HepG2 (cell line): ENCODE measurements at regions not wholly inside any gene's neighbourhood (a gene's known extent, or its start where the extent isn't known, plus 50 kb on each side); places are given as distances from the start of the nearest gene placed in this dataset.

Source experiments
- ATAC-seq: fragments of 200-7000 bp; cut with Tn5 transposase; 3 replicates; pipeline ENCODE4 v1.9.1; 2020; ENCODE audit warnings: mild to moderate bottlenecking, moderate library complexity
- BruUV-seq: library from RNA; stranded (reverse); fragments of 400-500 nt; replicated peaks from 2 replicates; lab custom pipeline; 2021; lab: Mats Ljungman, UMichigan
- CTCF ChIA-PET: fragments of 300-600 bp; formaldehyde crosslinking; extraction: SDS; loops from one replicate; lab custom pipeline; 2021; ENCODE audit warnings: low total read pairs, inconsistent platforms, low intra/inter-chr PET ratio; lab: Yijun Ruan, JAX
- POLR2A ChIA-PET: fragments of 350-600 bp; sonication (Branson Sonifier 250); formaldehyde crosslinking; loops from one replicate; lab custom pipeline; 2020; ENCODE audit warnings: antibody characterized with exemption, inconsistent platforms; lab: Yijun Ruan, JAX
- DNase-seq: peaks from one replicate; pipeline ENCODE4 v3.0.0-alpha.2; 2015; ENCODE audit warnings: low spot score
- FAIRE-seq: peaks from 3 replicates; lab custom pipeline; 2011; peaks lifted over from hg19 to GRCh38; lab: Jason Lieb, UNC
- H2AFZ ChIP-seq: one replicate; pipeline ENCODE4 v1.6.1; 2011; ENCODE audit warnings: low read length, inconsistent platforms
- H3K27ac ChIP-seq: fragments of 300-600 bp; 3 replicates; pipeline ENCODE4 v1.8.0; 2011; ENCODE audit warnings: mixed run types, mild to moderate bottlenecking, mixed read lengths, low read length, inconsistent platforms; ENCODE audit not compliant: insufficient read depth; ENCODE audit errors: extremely low read length
- H3K27me3 ChIP-seq, 2 experiments: fragments of 200-600 bp in 1 of 2; 2 replicates in 1 of 2; 3 replicates in 1 of 2; pipeline versions ENCODE4 v1.6.0 to v1.8.0; 2011; ENCODE audit warnings: low read length in 2 of 2, mild to moderate bottlenecking in 2 of 2, moderate library complexity in 2 of 2, inconsistent platforms in 1 of 2; ENCODE audit not compliant: insufficient read depth in 2 of 2, control insufficient read depth in 1 of 2
- H3K36me3 ChIP-seq, 2 experiments: fragments of 200-600 bp in 1 of 2; replicated peaks in 1 of 2; 2 replicates in 1 of 2; 3 replicates in 1 of 2; pipeline versions ENCODE4 v1.5.1 to v1.8.0; 2011; ENCODE audit warnings: low read length in 2 of 2, inconsistent platforms in 1 of 2; ENCODE audit not compliant: insufficient read depth in 2 of 2, control insufficient read depth in 1 of 2
- H3K4me1 ChIP-seq: 2 replicates; pipeline ENCODE4 v1.5.1; 2012; ENCODE audit warnings: low read length, inconsistent platforms; ENCODE audit not compliant: insufficient read depth
- H3K4me2 ChIP-seq: 2 replicates; pipeline ENCODE4 v1.6.0; 2011; ENCODE audit warnings: low read depth, low read length, inconsistent platforms
- H3K4me3 ChIP-seq, 3 experiments: fragments of 200-600 bp in 1 of 3; sonication (generic), shearing (Covaris generic) in 1 of 3; replicated peaks in 1 of 3; 2 replicates each; pipeline ENCODE4 v1.5.1; 2011 to 2016; ENCODE audit warnings: low read length in 3 of 3, inconsistent platforms in 2 of 3, low read depth in 2 of 3, mild to moderate bottlenecking in 2 of 3, control low read depth in 1 of 3, mixed read lengths in 1 of 3; ENCODE audit not compliant: insufficient read depth in 1 of 3
- H3K79me2 ChIP-seq: one replicate; pipeline ENCODE4 v1.6.1; 2011; ENCODE audit warnings: low read length, inconsistent platforms; ENCODE audit not compliant: insufficient read depth
- H3K9ac ChIP-seq: 2 replicates; pipeline ENCODE4 v1.6.0; 2011; ENCODE audit warnings: mild to moderate bottlenecking, low read depth, low read length, inconsistent platforms; ENCODE audit not compliant: insufficient read depth
- H3K9me3 ChIP-seq: 2 replicates; pipeline ENCODE4 v1.5.1; 2012; ENCODE audit warnings: mild to moderate bottlenecking, low read length
- H4K20me1 ChIP-seq: 2 replicates; pipeline ENCODE4 v1.6.0; 2011; ENCODE audit warnings: inconsistent platforms, mild to moderate bottlenecking, low read length, moderate library complexity; ENCODE audit not compliant: insufficient read depth
- BHLHE40 ChIP-seq: IDR thresholded peaks from 2 replicates; pipeline ENCODE4 v1.6.1; 2011; ENCODE audit warnings: low read length, improper control_type of control experiment
- CHD2 ChIP-seq: IDR thresholded peaks from 2 replicates; pipeline ENCODE4 v1.6.1; 2011; ENCODE audit warnings: low read depth, low read length, improper control_type of control experiment
- IKZF1 ChIP-seq: fragments of 450-650 bp; IDR thresholded peaks from 2 replicates; pipeline ENCODE4 v1.7.1; 2016
- KDM3A ChIP-seq: IDR thresholded peaks from 2 replicates; pipeline ENCODE4 v1.6.1; 2018; ENCODE audit warnings: low read depth, missing compliant biosample characterization
- MED13 ChIP-seq: sonication (generic); formaldehyde crosslinking; IDR thresholded peaks from 2 replicates; pipeline ENCODE4 v1.5.0; 2020; ENCODE audit warnings: missing genetic modification reagents
- NCOA2 ChIP-seq: sonication (generic); formaldehyde crosslinking; IDR thresholded peaks from 2 replicates; pipeline ENCODE4 v1.8.0; 2022; ENCODE audit warnings: inconsistent platforms
- NR2F2 ChIP-seq: IDR thresholded peaks from 2 replicates; pipeline ENCODE4 v1.6.1; 2012; ENCODE audit warnings: low read depth, inconsistent platforms, borderline replicate concordance
- RFXAP ChIP-seq: sonication (generic); formaldehyde crosslinking; IDR thresholded peaks from 2 replicates; pipeline ENCODE4 v1.4.0; 2020; ENCODE audit warnings: missing genetic modification reagents, borderline replicate concordance
- YEATS2 ChIP-seq: sonication (generic); formaldehyde crosslinking; IDR thresholded peaks from 2 replicates; pipeline ENCODE4 v1.4.0; 2020; ENCODE audit warnings: missing genetic modification reagents, borderline replicate concordance
- ZFP62 ChIP-seq: sonication (generic); formaldehyde crosslinking; IDR thresholded peaks from 2 replicates; pipeline ENCODE4 v1.4.0; 2020; ENCODE audit warnings: missing genetic modification reagents
- ZNF441 ChIP-seq: sonication (generic); formaldehyde crosslinking; IDR thresholded peaks from 2 replicates; pipeline ENCODE4 v1.7.0; 2021; ENCODE audit warnings: missing genetic modification reagents, borderline replicate concordance
- ZNF501 ChIP-seq: sonication (generic); formaldehyde crosslinking; IDR thresholded peaks from 2 replicates; pipeline ENCODE4 v1.5.1; 2020; ENCODE audit warnings: mild to moderate bottlenecking, moderate library complexity, missing genetic modification reagents
- ZNF670 ChIP-seq: sonication (generic); formaldehyde crosslinking; IDR thresholded peaks from 2 replicates; pipeline ENCODE4 v1.8.0; 2022; ENCODE audit warnings: mild to moderate bottlenecking, missing genetic modification reagents, borderline replicate concordance
- WGBS: methylation state at CpG from one replicate; pipeline ENCODE4 v1.1.6; 2017; ENCODE audit warnings: low lambda C conversion rate; 5-methylcytosine and 5-hydroxymethylcytosine counted together
- in situ Hi-C: cut with HindIII; loops from 2 replicates; pipeline ENCODE4 v1.10.0; 2017; ENCODE audit warnings: low pct_unique_long_range_greater_than_20kb; ENCODE audit not compliant: extremely low pct_ligation_motif_present
- intact Hi-C: fragments of 100-400 bp; cut with micrococcal nuclease; formaldehyde crosslinking; loops from one replicate; pipeline ENCODE4 v1.10.0; 2022; ENCODE audit not compliant: unreplicated experiment
- TF ChIP-seq, protein P1 (sequence below): sonication (generic); formaldehyde crosslinking; IDR thresholded peaks from 2 replicates; pipeline ENCODE4 v1.8.1; 2023; ENCODE audit warnings: mild to moderate bottlenecking, missing genetic modification reagents
- TF ChIP-seq, protein P2 (sequence below): sonication (generic); formaldehyde crosslinking; IDR thresholded peaks from 2 replicates; pipeline ENCODE4 v1.8.0; 2022; ENCODE audit warnings: mild to moderate bottlenecking, missing genetic modification reagents; ENCODE audit not compliant: insufficient replicate concordance
- TF ChIP-seq, protein P3 (sequence below): sonication (generic); formaldehyde crosslinking; IDR thresholded peaks from 2 replicates; pipeline ENCODE4 v1.4.0; 2020; ENCODE audit warnings: mild to moderate bottlenecking, missing genetic modification reagents, borderline replicate concordance
- TF ChIP-seq, protein P4 (sequence below): sonication (generic); formaldehyde crosslinking; IDR thresholded peaks from 2 replicates; pipeline ENCODE4 v1.8.0; 2022; ENCODE audit warnings: low read depth, missing genetic modification reagents

DNA sequence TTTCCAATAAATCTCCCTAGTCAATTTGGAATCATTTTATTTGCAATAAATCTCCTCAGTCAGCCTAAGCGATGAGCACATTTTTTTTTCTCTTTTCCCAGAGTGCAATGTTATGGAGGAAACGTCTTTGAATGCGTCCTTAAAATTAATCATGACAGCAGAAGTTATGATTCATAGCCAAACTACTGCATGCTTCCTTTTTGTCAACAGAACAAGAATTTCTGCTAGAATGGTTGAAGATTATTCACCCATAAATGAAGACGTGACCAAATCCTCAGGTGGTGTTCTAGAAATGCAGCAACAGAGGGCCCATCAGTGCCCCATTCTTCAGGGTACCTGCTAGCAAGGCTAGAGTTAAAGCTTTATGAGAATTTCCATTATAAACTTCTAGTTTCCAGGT lies 407.9 kb upstream of the PKN2 start:
- TF ChIP-seq, protein P1, sequence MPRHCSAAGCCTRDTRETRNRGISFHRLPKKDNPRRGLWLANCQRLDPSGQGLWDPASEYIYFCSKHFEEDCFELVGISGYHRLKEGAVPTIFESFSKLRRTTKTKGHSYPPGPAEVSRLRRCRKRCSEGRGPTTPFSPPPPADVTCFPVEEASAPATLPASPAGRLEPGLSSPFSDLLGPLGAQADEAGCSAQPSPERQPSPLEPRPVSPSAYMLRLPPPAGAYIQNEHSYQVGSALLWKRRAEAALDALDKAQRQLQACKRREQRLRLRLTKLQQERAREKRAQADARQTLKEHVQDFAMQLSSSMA (CRISPR knock-in tag): no peak
- TF ChIP-seq NCOA2 (CRISPR knock-in tag) (no peak), ZFP62 (no peak), ZNF670 (no peak), NR2F2 (no peak), YEATS2 (CRISPR knock-in tag) (no peak), MED13 (CRISPR knock-in tag) (no peak), ZNF501 (no peak), RFXAP (no peak), CHD2 (no peak), IKZF1 (no peak), KDM3A (CRISPR knock-in tag) (no peak), ZNF441 (CRISPR knock-in tag) (no peak), BHLHE40 (no peak)
- TF ChIP-seq, protein P2, sequence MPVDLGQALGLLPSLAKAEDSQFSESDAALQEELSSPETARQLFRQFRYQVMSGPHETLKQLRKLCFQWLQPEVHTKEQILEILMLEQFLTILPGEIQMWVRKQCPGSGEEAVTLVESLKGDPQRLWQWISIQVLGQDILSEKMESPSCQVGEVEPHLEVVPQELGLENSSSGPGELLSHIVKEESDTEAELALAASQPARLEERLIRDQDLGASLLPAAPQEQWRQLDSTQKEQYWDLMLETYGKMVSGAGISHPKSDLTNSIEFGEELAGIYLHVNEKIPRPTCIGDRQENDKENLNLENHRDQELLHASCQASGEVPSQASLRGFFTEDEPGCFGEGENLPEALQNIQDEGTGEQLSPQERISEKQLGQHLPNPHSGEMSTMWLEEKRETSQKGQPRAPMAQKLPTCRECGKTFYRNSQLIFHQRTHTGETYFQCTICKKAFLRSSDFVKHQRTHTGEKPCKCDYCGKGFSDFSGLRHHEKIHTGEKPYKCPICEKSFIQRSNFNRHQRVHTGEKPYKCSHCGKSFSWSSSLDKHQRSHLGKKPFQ (CRISPR knock-in tag): no peak
- TF ChIP-seq, protein P3, sequence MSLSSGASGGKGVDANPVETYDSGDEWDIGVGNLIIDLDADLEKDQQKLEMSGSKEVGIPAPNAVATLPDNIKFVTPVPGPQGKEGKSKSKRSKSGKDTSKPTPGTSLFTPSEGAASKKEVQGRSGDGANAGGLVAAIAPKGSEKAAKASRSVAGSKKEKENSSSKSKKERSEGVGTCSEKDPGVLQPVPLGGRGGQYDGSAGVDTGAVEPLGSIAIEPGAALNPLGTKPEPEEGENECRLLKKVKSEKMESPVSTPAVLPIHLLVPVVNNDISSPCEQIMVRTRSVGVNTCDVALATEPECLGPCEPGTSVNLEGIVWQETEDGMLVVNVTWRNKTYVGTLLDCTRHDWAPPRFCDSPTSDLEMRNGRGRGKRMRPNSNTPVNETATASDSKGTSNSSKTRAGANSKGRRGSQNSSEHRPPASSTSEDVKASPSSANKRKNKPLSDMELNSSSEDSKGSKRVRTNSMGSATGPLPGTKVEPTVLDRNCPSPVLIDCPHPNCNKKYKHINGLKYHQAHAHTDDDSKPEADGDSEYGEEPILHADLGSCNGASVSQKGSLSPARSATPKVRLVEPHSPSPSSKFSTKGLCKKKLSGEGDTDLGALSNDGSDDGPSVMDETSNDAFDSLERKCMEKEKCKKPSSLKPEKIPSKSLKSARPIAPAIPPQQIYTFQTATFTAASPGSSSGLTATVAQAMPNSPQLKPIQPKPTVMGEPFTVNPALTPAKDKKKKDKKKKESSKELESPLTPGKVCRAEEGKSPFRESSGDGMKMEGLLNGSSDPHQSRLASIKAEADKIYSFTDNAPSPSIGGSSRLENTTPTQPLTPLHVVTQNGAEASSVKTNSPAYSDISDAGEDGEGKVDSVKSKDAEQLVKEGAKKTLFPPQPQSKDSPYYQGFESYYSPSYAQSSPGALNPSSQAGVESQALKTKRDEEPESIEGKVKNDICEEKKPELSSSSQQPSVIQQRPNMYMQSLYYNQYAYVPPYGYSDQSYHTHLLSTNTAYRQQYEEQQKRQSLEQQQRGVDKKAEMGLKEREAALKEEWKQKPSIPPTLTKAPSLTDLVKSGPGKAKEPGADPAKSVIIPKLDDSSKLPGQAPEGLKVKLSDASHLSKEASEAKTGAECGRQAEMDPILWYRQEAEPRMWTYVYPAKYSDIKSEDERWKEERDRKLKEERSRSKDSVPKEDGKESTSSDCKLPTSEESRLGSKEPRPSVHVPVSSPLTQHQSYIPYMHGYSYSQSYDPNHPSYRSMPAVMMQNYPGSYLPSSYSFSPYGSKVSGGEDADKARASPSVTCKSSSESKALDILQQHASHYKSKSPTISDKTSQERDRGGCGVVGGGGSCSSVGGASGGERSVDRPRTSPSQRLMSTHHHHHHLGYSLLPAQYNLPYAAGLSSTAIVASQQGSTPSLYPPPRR (CRISPR knock-in tag): no peak
- TF ChIP-seq, protein P4, sequence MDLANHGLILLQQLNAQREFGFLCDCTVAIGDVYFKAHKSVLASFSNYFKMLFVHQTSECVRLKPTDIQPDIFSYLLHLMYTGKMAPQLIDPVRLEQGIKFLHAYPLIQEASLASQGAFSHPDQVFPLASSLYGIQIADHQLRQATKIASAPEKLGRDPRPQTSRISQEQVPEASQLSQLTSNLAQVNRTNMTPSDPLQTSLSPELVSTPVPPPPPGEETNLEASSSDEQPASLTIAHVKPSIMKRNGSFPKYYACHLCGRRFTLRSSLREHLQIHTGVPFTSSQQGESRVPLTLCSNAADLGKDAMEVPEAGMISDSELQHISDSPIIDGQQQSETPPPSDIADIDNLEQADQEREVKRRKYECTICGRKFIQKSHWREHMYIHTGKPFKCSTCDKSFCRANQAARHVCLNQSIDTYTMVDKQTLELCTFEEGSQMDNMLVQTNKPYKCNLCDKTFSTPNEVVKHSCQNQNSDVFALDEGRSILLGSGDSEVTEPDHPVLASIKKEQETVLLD (CRISPR knock-in tag): no peak
- WGBS: 38% methylated on average over 4 of the region's 4 CpGs
- no peak for ATAC-seq
- intact Hi-C loops: no loop called here
- H2AFZ ChIP-seq: no peak overlapping the region
- H3K4me2 ChIP-seq: no peak overlapping the region
- ChIA-PET CTCF (no interaction called here), POLR2A (no interaction called here)
- BruUV-seq: no TSS peak
- no peak overlapping the region for H3K9ac ChIP-seq
- H3K79me2 ChIP-seq: no peaks in the 10 kb centered on the region
- no peaks in the 10 kb centered on the region for H4K20me1 ChIP-seq
- no peak for FAIRE-seq
- H3K36me3 ChIP-seq: no peaks in the 10 kb centered on the region
- H3K27ac ChIP-seq: no peak overlapping the region
- in situ Hi-C loops: no loop called here
- DNase-seq: no peak
- no peaks in the 10 kb centered on the region for H3K27me3 ChIP-seq
- H3K4me3 ChIP-seq: no peak overlapping the region
- no peaks in the 10 kb centered on the region for H3K4me1 ChIP-seq
- H3K9me3 ChIP-seq: no peaks in the 10 kb centered on the region
